ENCODE measurements at regions not wholly inside any gene's neighbourhood (a gene's known extent, or its start where the extent isn't known, plus 50 kb on each side); places are given as distances from the start of the nearest gene placed in this dataset.

- no peak for TF ChIP-seq RAD21 (IDR thresholded peaks at IDR 0.05; ENCODE audit: low read depth)
- no peak for TF ChIP-seq EP300 (IDR thresholded peaks at IDR 0.05; ENCODE audit: borderline replicate concordance)
- no peak for TF ChIP-seq REST (IDR thresholded peaks at IDR 0.05; ENCODE audit: low read depth)
- TF ChIP-seq CEBPB (IDR thresholded peaks at IDR 0.05) = no peak
- no peak for TF ChIP-seq TAF1 (IDR thresholded peaks at IDR 0.05; ENCODE audit: low read depth)
- no peak for TF ChIP-seq EGR1 (IDR thresholded peaks at IDR 0.05)
Measured at GRCh38 chr12:115240251-115240650, 556.3 kb upstream of the TBX3 start.
